GM19372 (cell line): ENCODE measurements at regions not wholly inside any gene's neighbourhood (a gene's known extent, or its start where the extent isn't known, plus 50 kb on each side); places are given as distances from the start of the nearest gene placed in this dataset.
A peak's percentile ranks its signal among the peaks of the same experiment; 100 is the strongest.
"Not testable (repeated sequence)": the region's sequence is repeated elsewhere in the genome, so short reads cannot be mapped to it uniquely, and the experiment has no call there.

Source experiments
- ATAC-seq: cut with Tn5 transposase; IDR thresholded peaks from one replicate; pipeline ENCODE4 v1.9.1; 2021; ENCODE audit warnings: mild to moderate bottlenecking, low read depth, moderate library complexity; ENCODE audit not compliant: unreplicated experiment

- ATAC-seq: no peak
These were observed 83.7 kb upstream of the CLINT1 start for GRCh38 chr5:157942595-157942994.

GRCh38 chr5:157941616-157942015 is 82.7 kb upstream of the CLINT1 start:
- ATAC-seq: no peak

GRCh38 chr5:157938101-157938500 is 79.2 kb upstream of the CLINT1 start:
- ATAC-seq: not testable (repeated sequence)

- not testable (repeated sequence) for ATAC-seq
These were observed 78.0 kb upstream of the CLINT1 start for GRCh38 chr5:157936776-157937501.

GRCh38 chr5:157934600-157934999 is 75.7 kb upstream of the CLINT1 start:
- ATAC-seq: no peak

- no peak for ATAC-seq
These were observed 74.1 kb upstream of the CLINT1 start for GRCh38 chr5:157933005-157933404.

GRCh38 chr5:157930710-157931109 is 71.8 kb upstream of the CLINT1 start:
- ATAC-seq: no peak

- no peak for ATAC-seq
These were observed 68.0 kb upstream of the CLINT1 start for GRCh38 chr5:157926977-157927376.

GRCh38 chr5:157925786-157926671 is 67.1 kb upstream of the CLINT1 start:
- no peak for ATAC-seq

- no peak for ATAC-seq
These were observed 66.2 kb upstream of the CLINT1 start for GRCh38 chr5:157924931-157925729.

- ATAC-seq: no peak
These were observed 65.5 kb upstream of the CLINT1 start for GRCh38 chr5:157924490-157924889.

- ATAC-seq: no peak
These were observed 64.8 kb upstream of the CLINT1 start for GRCh38 chr5:157923765-157924164.

GRCh38 chr5:157922026-157922425 is 63.1 kb upstream of the CLINT1 start:
- no peak for ATAC-seq

GRCh38 chr5:157920828-157921170 is 61.9 kb upstream of the CLINT1 start:
- ATAC-seq: no peak

- no peak for ATAC-seq
These were observed 60.1 kb upstream of the CLINT1 start for GRCh38 chr5:157918811-157919742.

- ATAC-seq: peak; percentile 66
These were observed 59.2 kb upstream of the CLINT1 start for GRCh38 chr5:157917899-157918809.

GRCh38 chr5:157917491-157917890 is 58.5 kb upstream of the CLINT1 start:
- ATAC-seq: no peak

GRCh38 chr5:157915638-157916037 is 56.7 kb upstream of the CLINT1 start:
- no peak for ATAC-seq
